ENCODE measurements at regions not wholly inside any gene's neighbourhood (a gene's known extent, or its start where the extent isn't known, plus 50 kb on each side); places are given as distances from the start of the nearest gene placed in this dataset.

- DNase-seq (ENCODE audit: low read depth): no peak
These were observed 53.1 kb upstream of the VSX1 start for GRCh38 chr20:25135031-25135430.

GRCh38 chr20:25136056-25136455 is 54.1 kb upstream of the VSX1 start:
- no peak for DNase-seq (ENCODE audit: low read depth)

DNA sequence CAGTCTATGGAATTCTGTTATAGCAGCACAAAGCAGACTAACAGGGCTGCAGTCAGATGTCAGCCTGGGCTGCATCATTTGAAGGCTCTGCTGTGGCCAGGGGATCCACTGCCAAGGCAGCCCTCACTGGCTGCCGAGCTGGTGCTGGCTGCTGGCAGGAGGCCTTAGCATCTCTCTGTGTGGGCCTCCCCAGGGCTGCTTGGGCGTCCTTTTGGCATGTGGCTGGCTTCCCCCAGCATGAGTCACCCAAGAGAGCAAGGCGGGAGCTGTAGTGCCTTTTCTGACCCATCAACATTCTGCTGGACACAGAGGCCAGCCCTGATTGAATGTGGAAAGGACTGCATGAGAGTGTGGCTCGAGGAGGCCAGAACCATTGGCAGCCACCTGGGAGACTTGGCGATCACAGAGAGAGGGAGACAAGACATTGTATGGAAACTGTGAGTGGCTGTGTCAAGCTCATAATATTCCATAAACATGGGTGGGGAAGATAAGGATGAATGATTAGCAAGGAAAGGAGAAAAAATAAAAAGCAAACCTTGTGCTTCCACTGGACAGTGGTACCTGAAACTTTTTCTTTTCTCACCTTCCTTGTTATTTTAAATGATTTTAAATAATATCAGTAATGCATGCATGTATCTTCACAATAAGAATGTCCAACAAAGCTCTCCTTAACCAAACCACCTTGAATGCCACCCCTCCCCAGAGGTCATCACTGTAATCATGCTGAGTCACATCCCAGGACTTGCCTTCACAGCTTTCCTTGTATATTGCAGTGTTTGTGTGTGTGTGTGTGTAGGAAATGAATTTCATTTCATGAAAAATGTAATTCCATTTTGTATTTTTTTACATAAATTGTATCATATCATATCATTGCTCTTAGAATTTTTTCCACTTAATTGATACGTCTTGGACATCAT is 55.0 kb upstream of the VSX1 start:
- peak; percentile 90 for DNase-seq (ENCODE audit: low read depth)

DNA sequence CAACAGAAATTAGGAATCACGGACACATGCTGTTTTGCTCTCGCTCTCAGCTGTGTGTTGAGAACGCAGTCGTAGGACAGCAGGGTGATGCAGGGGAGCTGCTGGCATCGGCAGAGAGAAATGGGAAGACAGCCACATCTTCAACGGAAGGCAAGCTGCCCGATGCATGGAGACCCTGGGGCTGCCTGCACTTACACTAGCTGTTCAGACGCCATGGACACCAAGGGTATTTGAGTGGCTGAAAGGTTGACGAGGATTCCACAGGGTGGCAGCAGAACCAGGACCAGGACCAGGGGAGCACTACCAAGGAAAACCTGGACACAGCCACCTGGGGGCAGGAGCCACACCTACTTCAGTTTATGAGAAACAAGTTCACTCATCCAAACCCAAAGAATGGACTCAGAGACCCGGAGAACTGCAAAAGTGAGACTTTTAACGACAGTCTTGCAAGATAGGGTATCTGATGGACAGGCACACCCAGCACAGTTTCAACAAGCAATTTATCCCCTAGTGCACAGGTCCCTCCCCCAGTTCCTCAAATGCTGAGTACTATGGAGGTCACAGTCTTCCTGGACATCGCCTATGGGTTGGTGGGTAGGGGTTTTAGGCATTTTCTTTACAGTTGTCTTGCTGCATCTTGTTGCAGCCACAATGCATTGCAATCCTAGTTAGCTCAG is 56.3 kb upstream of the ENTPD6 start:
- no peak for DNase-seq (ENCODE audit: low read depth)

DNA sequence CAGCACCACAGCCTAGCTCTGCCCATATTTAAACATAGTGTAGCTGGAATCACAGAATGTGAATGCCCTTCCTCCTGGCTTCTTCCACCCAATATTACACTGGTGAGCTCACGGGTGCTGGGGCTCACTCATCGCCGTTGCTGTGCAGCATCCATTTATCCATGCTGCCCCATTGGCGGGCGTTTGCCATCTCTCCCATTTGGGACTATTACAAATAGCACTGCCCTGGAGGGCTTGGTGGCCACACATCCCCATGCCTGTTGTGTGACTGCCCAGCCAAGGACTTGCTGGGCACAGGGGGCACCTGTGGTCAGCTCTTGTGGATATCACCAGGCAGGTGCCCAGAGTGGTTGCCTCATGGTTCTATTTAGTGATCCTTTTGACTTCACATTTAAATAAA is 54.5 kb upstream of the ENTPD6 start:
- DNase-seq (ENCODE audit: low read depth): no peak

GRCh38 chr20:25142435-25142834 is 53.1 kb upstream of the ENTPD6 start:
- DNase-seq (ENCODE audit: low read depth): no peak

- DNase-seq (ENCODE audit: low read depth): no peak
These were observed 50.4 kb upstream of the ENTPD6 start for GRCh38 chr20:25145131-25145530.
